ENCODE measurements at regions not wholly inside any gene's neighbourhood (a gene's known extent, or its start where the extent isn't known, plus 50 kb on each side); places are given as distances from the start of the nearest gene placed in this dataset.

DNA sequence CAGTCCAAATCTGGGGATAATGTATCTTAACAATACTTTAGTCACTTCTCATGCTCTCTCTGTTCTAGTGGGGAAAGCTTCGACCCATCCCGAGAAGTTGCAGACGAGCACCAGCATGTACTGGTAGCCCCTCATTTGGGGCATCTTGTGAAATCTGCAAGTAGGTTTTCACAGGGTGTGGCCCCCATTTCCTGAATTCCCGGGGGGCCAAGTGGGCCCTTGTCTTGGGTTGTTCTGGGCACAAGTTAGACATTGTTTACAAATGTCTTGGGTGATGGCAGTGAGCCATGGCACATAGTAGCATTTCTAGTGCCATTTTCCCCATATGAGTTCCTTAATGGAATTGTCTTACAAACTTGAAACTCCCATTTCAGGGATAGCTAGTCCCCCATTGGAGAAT is 216.7 kb upstream of the KCND2 start:
- TF ChIP-seq, protein P1, sequence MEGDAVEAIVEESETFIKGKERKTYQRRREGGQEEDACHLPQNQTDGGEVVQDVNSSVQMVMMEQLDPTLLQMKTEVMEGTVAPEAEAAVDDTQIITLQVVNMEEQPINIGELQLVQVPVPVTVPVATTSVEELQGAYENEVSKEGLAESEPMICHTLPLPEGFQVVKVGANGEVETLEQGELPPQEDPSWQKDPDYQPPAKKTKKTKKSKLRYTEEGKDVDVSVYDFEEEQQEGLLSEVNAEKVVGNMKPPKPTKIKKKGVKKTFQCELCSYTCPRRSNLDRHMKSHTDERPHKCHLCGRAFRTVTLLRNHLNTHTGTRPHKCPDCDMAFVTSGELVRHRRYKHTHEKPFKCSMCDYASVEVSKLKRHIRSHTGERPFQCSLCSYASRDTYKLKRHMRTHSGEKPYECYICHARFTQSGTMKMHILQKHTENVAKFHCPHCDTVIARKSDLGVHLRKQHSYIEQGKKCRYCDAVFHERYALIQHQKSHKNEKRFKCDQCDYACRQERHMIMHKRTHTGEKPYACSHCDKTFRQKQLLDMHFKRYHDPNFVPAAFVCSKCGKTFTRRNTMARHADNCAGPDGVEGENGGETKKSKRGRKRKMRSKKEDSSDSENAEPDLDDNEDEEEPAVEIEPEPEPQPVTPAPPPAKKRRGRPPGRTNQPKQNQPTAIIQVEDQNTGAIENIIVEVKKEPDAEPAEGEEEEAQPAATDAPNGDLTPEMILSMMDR (conservative IDR thresholded peaks at IDR 0.05; ENCODE audit: low read depth in 2 of 2): no peak
- TF ChIP-seq, protein P2, sequence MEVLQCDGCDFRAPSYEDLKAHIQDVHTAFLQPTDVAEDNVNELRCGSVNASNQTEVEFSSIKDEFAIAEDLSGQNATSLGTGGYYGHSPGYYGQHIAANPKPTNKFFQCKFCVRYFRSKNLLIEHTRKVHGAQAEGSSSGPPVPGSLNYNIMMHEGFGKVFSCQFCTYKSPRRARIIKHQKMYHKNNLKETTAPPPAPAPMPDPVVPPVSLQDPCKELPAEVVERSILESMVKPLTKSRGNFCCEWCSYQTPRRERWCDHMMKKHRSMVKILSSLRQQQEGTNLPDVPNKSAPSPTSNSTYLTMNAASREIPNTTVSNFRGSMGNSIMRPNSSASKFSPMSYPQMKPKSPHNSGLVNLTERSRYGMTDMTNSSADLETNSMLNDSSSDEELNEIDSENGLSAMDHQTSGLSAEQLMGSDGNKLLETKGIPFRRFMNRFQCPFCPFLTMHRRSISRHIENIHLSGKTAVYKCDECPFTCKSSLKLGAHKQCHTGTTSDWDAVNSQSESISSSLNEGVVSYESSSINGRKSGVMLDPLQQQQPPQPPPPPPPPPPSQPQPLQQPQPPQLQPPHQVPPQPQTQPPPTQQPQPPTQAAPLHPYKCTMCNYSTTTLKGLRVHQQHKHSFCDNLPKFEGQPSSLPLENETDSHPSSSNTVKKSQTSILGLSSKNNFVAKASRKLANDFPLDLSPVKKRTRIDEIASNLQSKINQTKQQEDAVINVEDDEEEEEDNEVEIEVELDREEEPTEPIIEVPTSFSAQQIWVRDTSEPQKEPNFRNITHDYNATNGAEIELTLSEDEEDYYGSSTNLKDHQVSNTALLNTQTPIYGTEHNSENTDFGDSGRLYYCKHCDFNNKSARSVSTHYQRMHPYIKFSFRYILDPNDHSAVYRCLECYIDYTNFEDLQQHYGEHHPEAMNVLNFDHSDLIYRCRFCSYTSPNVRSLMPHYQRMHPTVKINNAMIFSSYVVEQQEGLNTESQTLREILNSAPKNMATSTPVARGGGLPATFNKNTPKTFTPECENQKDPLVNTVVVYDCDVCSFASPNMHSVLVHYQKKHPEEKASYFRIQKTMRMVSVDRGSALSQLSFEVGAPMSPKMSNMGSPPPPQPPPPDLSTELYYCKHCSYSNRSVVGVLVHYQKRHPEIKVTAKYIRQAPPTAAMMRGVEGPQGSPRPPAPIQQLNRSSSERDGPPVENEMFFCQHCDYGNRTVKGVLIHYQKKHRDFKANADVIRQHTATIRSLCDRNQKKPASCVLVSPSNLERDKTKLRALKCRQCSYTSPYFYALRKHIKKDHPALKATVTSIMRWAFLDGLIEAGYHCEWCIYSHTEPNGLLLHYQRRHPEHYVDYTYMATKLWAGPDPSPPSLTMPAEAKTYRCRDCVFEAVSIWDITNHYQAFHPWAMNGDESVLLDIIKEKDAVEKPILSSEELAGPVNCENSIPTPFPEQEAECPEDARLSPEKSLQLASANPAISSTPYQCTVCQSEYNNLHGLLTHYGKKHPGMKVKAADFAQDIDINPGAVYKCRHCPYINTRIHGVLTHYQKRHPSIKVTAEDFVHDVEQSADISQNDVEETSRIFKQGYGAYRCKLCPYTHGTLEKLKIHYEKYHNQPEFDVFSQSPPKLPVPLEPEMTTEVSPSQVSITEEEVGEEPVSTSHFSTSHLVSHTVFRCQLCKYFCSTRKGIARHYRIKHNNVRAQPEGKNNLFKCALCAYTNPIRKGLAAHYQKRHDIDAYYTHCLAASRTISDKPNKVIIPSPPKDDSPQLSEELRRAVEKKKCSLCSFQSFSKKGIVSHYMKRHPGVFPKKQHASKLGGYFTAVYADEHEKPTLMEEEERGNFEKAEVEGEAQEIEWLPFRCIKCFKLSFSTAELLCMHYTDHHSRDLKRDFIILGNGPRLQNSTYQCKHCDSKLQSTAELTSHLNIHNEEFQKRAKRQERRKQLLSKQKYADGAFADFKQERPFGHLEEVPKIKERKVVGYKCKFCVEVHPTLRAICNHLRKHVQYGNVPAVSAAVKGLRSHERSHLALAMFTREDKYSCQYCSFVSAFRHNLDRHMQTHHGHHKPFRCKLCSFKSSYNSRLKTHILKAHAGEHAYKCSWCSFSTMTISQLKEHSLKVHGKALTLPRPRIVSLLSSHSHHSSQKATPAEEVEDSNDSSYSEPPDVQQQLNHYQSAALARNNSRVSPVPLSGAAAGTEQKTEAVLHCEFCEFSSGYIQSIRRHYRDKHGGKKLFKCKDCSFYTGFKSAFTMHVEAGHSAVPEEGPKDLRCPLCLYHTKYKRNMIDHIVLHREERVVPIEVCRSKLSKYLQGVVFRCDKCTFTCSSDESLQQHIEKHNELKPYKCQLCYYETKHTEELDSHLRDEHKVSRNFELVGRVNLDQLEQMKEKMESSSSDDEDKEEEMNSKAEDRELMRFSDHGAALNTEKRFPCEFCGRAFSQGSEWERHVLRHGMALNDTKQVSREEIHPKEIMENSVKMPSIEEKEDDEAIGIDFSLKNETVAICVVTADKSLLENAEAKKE (CRISPR knock-in tag; IDR thresholded peaks at IDR 0.05): no peak
- TF ChIP-seq, protein P3, sequence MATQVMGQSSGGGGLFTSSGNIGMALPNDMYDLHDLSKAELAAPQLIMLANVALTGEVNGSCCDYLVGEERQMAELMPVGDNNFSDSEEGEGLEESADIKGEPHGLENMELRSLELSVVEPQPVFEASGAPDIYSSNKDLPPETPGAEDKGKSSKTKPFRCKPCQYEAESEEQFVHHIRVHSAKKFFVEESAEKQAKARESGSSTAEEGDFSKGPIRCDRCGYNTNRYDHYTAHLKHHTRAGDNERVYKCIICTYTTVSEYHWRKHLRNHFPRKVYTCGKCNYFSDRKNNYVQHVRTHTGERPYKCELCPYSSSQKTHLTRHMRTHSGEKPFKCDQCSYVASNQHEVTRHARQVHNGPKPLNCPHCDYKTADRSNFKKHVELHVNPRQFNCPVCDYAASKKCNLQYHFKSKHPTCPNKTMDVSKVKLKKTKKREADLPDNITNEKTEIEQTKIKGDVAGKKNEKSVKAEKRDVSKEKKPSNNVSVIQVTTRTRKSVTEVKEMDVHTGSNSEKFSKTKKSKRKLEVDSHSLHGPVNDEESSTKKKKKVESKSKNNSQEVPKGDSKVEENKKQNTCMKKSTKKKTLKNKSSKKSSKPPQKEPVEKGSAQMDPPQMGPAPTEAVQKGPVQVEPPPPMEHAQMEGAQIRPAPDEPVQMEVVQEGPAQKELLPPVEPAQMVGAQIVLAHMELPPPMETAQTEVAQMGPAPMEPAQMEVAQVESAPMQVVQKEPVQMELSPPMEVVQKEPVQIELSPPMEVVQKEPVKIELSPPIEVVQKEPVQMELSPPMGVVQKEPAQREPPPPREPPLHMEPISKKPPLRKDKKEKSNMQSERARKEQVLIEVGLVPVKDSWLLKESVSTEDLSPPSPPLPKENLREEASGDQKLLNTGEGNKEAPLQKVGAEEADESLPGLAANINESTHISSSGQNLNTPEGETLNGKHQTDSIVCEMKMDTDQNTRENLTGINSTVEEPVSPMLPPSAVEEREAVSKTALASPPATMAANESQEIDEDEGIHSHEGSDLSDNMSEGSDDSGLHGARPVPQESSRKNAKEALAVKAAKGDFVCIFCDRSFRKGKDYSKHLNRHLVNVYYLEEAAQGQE (IDR thresholded peaks at IDR 0.05; ENCODE audit: unreplicated experiment): no peak
- TF ChIP-seq POLR2AphosphoS5 (IDR thresholded peaks at IDR 0.05; ENCODE audit: low read depth) (no peak), EZH2 (IDR thresholded peaks at IDR 0.05; ENCODE audit: low read depth, unreplicated experiment) (no peak), CREB1 (CRISPR knock-in tag; IDR thresholded peaks at IDR 0.05; ENCODE audit: low read depth) (no peak), ZNF114 (CRISPR knock-in tag; IDR thresholded peaks at IDR 0.05) (no peak), EZH2phosphoT487 (IDR thresholded peaks at IDR 0.05; ENCODE audit: unreplicated experiment) (no peak)
- TF ChIP-seq, protein P4, sequence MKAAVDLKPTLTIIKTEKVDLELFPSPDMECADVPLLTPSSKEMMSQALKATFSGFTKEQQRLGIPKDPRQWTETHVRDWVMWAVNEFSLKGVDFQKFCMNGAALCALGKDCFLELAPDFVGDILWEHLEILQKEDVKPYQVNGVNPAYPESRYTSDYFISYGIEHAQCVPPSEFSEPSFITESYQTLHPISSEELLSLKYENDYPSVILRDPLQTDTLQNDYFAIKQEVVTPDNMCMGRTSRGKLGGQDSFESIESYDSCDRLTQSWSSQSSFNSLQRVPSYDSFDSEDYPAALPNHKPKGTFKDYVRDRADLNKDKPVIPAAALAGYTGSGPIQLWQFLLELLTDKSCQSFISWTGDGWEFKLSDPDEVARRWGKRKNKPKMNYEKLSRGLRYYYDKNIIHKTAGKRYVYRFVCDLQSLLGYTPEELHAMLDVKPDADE (IDR thresholded peaks at IDR 0.05): no peak

Data from GM23338 (cell line).